Spinal cord (tissue), 9 donors: ENCODE measurements at regions not wholly inside any gene's neighbourhood (a gene's known extent, or its start where the extent isn't known, plus 50 kb on each side); places are given as distances from the start of the nearest gene placed in this dataset.
"Not testable (repeated sequence)": the region's sequence is repeated elsewhere in the genome, so short reads cannot be mapped to it uniquely, and the experiment has no call there.

Experiments
- DNase-seq, 6 donors: peaks; one replicate each; pipeline versions ENCODE4 v3.0.0 to v3.0.0-alpha.2; 2013 to 2015; ENCODE audit warnings: low spot score in 6 of 6, low read depth in 4 of 6
- H3K27ac ChIP-seq: one replicate; pipeline ENCODE4 v1.5.1; 2013; ENCODE audit warnings: low read depth, low read length, control low read depth
- H3K27me3 ChIP-seq: one replicate; pipeline ENCODE4 v1.6.1; 2013; ENCODE audit warnings: low read length; ENCODE audit not compliant: control insufficient read depth, insufficient read depth
- H3K36me3 ChIP-seq: one replicate; pipeline ENCODE4 v1.6.1; 2013; ENCODE audit warnings: low read length; ENCODE audit not compliant: control insufficient read depth, insufficient read depth
- H3K4me1 ChIP-seq: one replicate; pipeline ENCODE4 v1.6.1; 2013; ENCODE audit warnings: low read length; ENCODE audit not compliant: control insufficient read depth, insufficient read depth
- H3K4me3 ChIP-seq: one replicate; pipeline ENCODE4 v1.5.1; 2013; ENCODE audit warnings: low read depth, low read length, control low read depth
- H3K9me3 ChIP-seq: one replicate; pipeline ENCODE4 v1.6.1; 2013; ENCODE audit warnings: low read length; ENCODE audit not compliant: control insufficient read depth, insufficient read depth
- WGBS: methylation state at CpG from one replicate; pipeline ENCODE4 v1.1.5; 2013; ENCODE audit warnings: missing lambda C conversion rate; ENCODE audit not compliant: insufficient coverage; 5-methylcytosine and 5-hydroxymethylcytosine counted together
- donor health status: healthy.

GRCh38 chr9:27668280-27668679, 95.0 kb upstream of the C9orf72 start:
- Histone ChIP-seq H3K36me3 (no peaks in the 10 kb centered on the region), H3K4me1 (peaks cover 4% of the 10 kb centered on the region), H3K4me3 (no peak overlapping the region), H3K27me3 (no peaks in the 10 kb centered on the region), H3K27ac (no peak overlapping the region), H3K9me3 (no peaks in the 10 kb centered on the region)
- no peak for DNase-seq

- Histone ChIP-seq H3K4me3 (no peak overlapping the region), H3K4me1 (peaks cover 4% of the 10 kb centered on the region), H3K36me3 (no peaks in the 10 kb centered on the region), H3K9me3 (no peaks in the 10 kb centered on the region), H3K27ac (no peak overlapping the region), H3K27me3 (no peaks in the 10 kb centered on the region)
- WGBS: 52% methylated on average over 5 of the region's 5 CpGs
- DNase-seq: peak in 1 of 6 donors; percentile 75
These were observed 98.4 kb upstream of the C9orf72 start for GRCh38 chr9:27671636-27672035.

- Histone ChIP-seq H3K4me3 (no peak overlapping the region), H3K27me3 (no peaks in the 10 kb centered on the region), H3K9me3 (no peaks in the 10 kb centered on the region), H3K36me3 (no peaks in the 10 kb centered on the region), H3K27ac (no peak overlapping the region), H3K4me1 (peaks cover 4% of the 10 kb centered on the region)
- WGBS: no CpG with 5 or more reads among the region's 3 CpGs
- no peak for DNase-seq
These were observed 99.4 kb upstream of the C9orf72 start for GRCh38 chr9:27672718-27673117.

- Histone ChIP-seq H3K36me3 (no peaks in the 10 kb centered on the region), H3K4me1 (peaks cover 4% of the 10 kb centered on the region), H3K27me3 (no peaks in the 10 kb centered on the region), H3K27ac (no peak overlapping the region), H3K4me3 (no peak overlapping the region), H3K9me3 (no peaks in the 10 kb centered on the region)
- WGBS: 79% methylated on average over 3 of the region's 3 CpGs
- DNase-seq: no peak
These were observed 100.4 kb upstream of the C9orf72 start for GRCh38 chr9:27673641-27674040.

- 79% methylated on average over 6 of the region's 6 CpGs for WGBS
- H3K36me3 ChIP-seq: no peaks in the 10 kb centered on the region
These were observed 102.1 kb upstream of the C9orf72 start for GRCh38 chr9:27675354-27675753.

GRCh38 chr9:27676827-27677226, 103.5 kb upstream of the C9orf72 start:
- no peak overlapping the region for H3K27ac ChIP-seq
- no peaks in the 10 kb centered on the region for H3K27me3 ChIP-seq
- no peaks in the 10 kb centered on the region for H3K36me3 ChIP-seq
- H3K4me1 ChIP-seq: peaks cover 4% of the 10 kb centered on the region
- no peak overlapping the region for H3K4me3 ChIP-seq
- WGBS: no CpG with 5 or more reads among the region's 2 CpGs
- H3K9me3 ChIP-seq: no peaks in the 10 kb centered on the region
- no peak for DNase-seq

More at GRCh38 chr9:27675354-27675753, 102.1 kb upstream of the C9orf72 start:
- no peak for DNase-seq
- Histone ChIP-seq H3K27me3 (no peaks in the 10 kb centered on the region), H3K4me1 (peaks cover 4% of the 10 kb centered on the region), H3K4me3 (no peak overlapping the region), H3K27ac (no peak overlapping the region), H3K9me3 (no peaks in the 10 kb centered on the region)

- H3K4me1 ChIP-seq: no peaks in the 10 kb centered on the region
- no peak overlapping the region for H3K27ac ChIP-seq
- H3K4me3 ChIP-seq: no peak overlapping the region
- 100% methylated on average over 1 of the region's 2 CpGs for WGBS
- no peaks in the 10 kb centered on the region for H3K9me3 ChIP-seq
- no peaks in the 10 kb centered on the region for H3K36me3 ChIP-seq
- no peak for DNase-seq
- no peaks in the 10 kb centered on the region for H3K27me3 ChIP-seq
These were observed 106.1 kb upstream of the C9orf72 start for GRCh38 chr9:27679338-27679737.

GRCh38 chr9:27683181-27683580, 109.9 kb upstream of the C9orf72 start:
- Histone ChIP-seq H3K4me1 (no peaks in the 10 kb centered on the region), H3K36me3 (no peaks in the 10 kb centered on the region), H3K9me3 (no peaks in the 10 kb centered on the region), H3K4me3 (no peak overlapping the region), H3K27me3 (no peaks in the 10 kb centered on the region), H3K27ac (no peak overlapping the region)
- WGBS: 89% methylated on average over 6 of the region's 7 CpGs
- no peak for DNase-seq

GRCh38 chr9:27688954-27689353, 115.7 kb upstream of the C9orf72 start:
- Histone ChIP-seq H3K9me3 (no peaks in the 10 kb centered on the region), H3K36me3 (no peaks in the 10 kb centered on the region), H3K4me3 (no peak overlapping the region), H3K4me1 (no peaks in the 10 kb centered on the region), H3K27ac (no peak overlapping the region), H3K27me3 (no peaks in the 10 kb centered on the region)
- no CpG with 5 or more reads among the region's 6 CpGs for WGBS
- no peak for DNase-seq

GRCh38 chr9:27690816-27691215, 117.5 kb upstream of the C9orf72 start:
- 80% methylated on average over 1 of the region's 17 CpGs for WGBS
- not testable (repeated sequence) for H3K9me3 ChIP-seq, H3K27ac ChIP-seq, H3K27me3 ChIP-seq, DNase-seq, H3K36me3 ChIP-seq, H3K4me3 ChIP-seq, H3K4me1 ChIP-seq
